GM18499 (cell line): ENCODE measurements at regions not wholly inside any gene's neighbourhood (a gene's known extent, or its start where the extent isn't known, plus 50 kb on each side); places are given as distances from the start of the nearest gene placed in this dataset.
"Not testable (repeated sequence)": the region's sequence is repeated elsewhere in the genome, so short reads cannot be mapped to it uniquely, and the experiment has no call there.

Source experiments
- ATAC-seq: cut with Tn5 transposase; IDR thresholded peaks from one replicate; pipeline ENCODE4 v1.9.1; 2021; ENCODE audit warnings: moderate number of reproducible peaks; ENCODE audit not compliant: insufficient read depth, unreplicated experiment

DNA sequence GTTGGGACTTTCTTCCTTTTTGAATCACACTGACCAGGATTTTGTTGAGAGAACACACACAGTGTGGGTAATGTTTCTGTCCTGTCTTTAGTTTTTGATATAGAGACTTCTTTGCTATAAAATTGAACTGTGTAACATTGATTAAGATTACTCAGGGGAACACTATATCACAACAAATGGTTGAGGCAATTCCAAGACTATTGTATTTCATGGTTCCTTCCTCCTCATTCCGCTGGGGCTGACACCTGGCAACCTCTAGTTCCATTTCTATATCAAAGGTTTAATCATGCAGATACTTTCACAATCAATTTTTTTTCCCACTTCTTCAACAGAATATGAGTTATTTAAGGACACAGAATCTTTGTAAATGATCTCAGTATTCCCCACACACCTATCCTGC, 182.2 kb downstream of the TAF11L14 start:
- no peak for ATAC-seq

DNA sequence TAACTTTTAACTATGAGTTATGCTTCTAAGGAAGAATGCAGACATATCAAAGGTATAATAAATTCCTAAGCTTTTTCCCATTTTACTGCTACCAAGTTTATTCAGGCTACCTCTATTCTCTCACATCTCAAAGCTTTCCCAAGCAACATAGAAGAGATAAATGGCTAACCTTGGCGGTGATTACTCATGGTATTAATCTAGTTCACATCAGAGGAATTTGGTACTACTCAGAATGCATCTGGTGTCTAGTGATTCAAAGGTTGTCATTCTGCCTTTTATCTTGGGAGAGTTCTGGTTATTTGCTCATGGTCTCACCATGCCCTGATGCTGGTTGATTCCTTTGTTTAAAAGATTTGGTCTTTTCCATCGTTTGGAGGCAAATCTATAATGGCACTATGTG, 182.7 kb downstream of the TAF11L14 start:
- ATAC-seq, result no peak

DNA sequence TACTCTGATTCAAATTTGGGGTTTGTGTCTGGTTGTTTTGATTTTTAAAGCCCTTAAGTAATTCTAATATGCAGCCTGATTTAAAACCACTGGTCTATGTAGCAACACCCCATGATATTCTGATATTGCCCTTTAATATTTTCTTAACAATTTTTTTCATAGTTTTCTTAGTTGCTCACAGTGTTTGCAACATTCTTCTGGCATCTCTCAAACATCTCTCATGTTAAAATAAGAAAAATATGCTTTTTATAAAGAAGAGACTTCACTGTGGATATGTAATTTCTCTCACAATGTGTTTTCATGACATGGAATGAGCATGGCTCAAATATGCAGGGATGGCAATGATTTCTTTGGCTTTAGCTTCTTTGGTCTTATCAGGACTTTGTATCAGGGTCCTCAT, 183.7 kb downstream of the TAF11L14 start:
- ATAC-seq, result no peak

DNA sequence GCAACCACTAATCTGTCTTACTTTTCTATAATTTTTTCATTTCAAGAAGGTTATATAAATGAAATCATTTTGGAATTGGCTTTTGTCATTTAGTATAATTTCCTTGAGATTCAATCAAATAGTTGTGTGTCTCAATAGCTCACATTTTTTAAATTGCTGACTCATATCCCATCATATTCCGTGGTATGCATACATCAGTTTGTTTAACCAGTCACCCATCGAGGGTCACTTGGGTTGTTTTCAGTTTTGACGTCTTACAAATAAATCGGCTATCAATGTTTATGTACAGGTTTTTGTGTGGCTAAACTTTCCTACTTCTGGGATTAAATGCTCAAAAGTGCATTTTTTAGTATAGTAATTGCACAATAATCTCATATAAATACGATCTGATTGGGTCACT, 185.5 kb downstream of the TAF11L14 start:
- ATAC-seq, result no peak

DNA sequence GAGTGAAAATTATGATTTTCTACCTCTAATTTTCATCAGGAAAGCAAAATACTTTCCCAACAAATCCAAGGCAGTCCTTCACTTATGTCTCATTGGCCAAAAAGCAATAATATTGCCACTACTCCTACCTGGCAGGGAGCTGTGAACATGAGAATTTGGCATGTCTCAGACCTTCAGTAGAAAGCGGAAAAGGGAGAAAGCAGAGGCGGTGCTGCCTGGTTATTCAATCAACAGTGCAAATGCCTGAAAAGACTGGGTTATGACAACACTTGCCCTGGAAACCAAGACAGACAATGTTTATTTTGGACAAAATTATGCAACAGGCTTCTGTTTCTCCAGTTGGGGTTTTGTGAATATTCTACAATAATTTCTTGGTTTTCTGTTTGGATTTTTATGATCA, 194.4 kb downstream of the TAF11L14 start:
- ATAC-seq, result no peak

DNA sequence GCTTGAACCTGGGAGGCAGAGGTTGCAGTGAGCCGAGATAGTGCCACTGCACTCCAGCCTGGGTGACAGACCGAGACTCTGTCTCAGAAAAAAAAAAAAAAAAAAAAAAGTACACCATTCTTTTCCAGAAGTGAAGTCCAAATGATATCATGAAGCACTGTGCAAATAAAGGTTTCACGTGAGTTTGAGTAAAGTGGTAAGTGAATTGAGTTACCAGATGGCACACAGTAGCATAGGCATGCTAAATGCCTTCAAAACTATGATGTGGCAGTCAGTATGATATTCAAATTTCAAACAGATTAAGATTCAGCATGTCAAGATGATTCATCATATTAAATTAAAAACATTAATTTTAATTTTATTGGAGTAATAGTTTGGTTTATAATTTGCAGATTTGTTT, 195.2 kb downstream of the TAF11L14 start:
- ATAC-seq, result no peak

DNA sequence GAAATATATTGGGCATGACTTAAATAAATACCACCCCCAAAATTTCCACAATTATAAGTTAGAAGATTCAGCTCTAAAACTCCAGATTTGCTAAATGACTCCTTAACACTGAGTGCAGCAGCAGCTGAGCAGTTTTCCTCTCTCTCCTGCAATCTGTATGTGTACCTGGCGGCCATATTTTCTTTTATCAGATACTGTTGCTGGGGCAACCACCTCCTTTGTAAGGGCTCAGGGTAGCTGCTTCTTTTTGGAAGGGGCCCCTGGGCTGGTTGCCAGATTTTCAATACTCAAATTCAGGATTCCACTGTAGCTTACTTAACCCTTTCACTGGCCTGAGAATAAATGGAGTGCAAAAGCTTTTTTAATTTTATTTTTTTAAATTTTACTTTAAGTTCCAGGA, 197.0 kb downstream of the TAF11L14 start:
- ATAC-seq, result no peak

DNA sequence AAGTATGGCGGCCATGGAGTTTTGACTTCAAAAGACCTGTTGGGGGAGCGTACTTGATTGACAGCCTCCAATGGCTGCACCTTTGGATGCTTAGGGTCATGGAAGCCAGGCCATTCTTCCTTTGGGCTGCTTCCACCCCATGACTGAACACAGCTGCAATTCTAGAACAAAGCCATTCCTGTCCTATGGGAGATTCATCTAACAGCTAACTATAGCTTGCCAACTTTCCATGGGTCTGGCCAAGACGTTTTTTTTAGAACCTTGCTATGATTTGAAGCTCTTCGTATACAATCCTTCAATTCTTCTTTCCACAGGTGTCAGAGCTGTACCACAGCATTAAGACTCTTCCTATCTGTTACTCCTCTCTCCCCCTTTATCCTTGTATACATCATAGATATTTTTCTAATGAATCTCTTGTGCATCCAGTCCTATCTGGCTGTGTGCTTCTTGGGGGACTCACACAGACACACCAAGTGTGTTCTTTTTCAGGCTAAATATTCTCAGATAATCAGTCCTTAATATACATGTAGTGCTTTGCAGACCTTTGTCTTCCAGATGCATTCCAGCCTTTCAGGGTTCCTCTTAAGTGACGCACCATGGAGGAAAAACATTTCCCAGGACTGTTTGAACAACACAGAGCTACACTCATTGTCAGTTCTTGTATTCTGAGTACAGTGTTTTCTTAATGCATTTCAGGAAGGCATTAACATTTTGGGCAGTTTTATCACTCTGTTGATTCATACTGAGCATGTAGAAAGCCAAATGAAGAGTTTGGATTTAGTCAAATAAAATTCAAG, 198.9 kb downstream of the TAF11L14 start:
- ATAC-seq, result no peak

DNA sequence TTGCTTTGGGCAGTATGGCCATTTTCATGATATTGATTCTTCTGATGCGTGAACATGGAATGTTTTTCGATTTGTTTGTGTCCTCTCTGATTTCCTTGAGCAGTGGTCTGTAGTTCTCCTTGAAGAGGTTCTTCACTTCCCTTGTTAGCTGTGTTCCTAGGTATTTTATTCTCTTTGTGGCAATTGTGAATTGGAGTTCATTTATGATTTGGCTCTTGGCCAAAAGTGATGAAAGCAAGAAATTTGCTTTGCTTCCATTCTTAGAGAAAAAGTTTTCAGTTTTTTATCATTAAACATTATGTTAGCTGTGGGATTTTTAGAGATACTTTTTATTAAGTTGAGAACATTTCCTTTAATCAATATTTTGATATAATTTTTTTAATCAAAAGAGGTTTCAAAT, 203.5 kb downstream of the TAF11L14 start:
- ATAC-seq, result no peak

DNA sequence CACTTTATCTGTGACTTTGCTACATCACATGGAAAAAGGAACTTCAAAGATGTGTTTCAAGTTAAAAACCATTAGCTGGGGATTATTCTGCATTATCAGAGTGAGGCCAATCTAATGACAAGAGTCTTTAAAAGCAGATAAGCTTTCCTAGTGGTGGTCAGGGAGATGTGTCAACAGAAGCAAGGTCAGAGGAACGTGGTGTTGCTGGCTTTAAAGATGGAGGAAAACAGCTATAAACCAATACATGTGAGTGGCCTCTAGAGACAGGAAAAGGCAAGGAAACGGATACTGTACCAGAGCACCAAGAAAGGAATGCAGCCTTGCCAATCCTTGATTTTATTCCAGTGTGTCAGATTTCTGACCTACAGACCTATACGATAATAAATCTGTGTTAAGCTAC, 204.2 kb downstream of the TAF11L14 start:
- ATAC-seq, result no peak

DNA sequence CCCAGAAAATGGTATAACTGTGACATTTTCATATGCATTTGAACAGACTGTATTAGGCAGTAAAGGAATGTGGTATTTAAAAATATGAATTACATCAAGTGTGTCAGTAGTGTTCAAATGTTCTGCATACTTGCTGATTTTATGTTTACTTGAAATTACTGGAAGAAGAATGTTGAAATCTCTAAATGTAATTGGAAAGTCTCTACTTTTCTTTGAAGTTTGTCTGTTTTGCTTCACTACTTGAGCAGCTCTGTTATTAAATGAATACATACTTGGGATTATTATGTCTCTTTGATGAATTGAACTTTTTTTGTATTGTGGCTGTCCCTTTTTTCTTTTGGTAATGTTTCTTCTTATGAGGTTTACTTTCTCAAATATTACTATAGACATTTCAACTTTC, 205.6 kb downstream of the TAF11L14 start:
- no peak for ATAC-seq

DNA sequence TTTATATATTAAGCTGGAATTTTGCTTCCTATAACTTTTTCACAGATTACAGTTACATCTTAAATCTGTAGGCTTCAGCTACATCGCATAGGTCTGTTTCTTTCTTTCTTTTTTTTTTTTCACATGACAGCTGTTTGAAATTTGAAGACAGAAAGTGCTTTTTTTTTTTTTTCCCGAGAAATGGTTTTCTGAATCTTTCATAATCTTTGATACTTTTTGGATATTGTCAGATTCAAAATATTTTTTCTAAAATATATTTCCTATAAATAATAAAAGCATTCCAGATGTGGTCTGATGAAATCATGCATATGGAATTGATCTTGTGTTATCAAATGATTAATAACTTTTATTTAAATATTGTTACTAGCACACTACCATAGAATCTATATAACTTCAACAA, 212.2 kb downstream of the TAF11L14 start:
- ATAC-seq, result no peak

DNA sequence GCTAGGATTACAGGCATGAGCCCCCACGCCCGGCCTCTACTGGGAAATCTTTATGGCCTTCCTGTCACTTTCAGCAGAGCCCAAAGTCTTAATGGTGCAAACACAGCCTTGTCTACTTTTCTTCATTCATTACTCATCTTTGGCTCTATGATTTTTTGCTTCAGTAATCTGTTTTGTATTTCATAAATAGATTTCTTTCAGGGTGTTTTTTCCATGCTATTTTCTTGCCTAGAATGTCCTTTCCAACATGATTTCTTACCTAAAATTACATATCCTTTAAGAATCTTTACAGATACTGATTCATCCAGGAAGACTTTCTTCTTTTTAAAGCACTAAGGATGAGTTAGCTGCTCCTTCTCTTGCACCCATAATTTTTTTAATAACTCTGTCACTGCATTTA, 213.0 kb downstream of the TAF11L14 start:
- ATAC-seq, result no peak

DNA sequence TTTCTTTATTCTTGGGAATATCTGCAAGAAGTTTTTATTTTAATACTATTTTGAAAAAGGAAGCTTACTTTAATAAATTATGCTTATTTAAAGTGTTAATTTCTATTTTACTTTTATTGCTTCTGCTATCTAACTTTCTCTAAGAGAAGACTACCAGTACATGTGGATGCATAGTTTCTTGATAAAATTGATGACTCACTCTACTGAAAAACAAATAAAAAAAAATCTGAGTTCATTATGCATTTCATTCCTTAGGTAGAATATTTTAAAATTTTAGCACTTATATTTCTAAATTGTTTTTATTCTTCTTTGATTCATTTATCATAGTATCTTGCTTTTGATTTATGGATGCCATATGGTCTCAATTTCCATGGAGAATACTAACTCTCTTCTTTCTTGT, 217.9 kb downstream of the TAF11L14 start:
- ATAC-seq, result no peak

DNA sequence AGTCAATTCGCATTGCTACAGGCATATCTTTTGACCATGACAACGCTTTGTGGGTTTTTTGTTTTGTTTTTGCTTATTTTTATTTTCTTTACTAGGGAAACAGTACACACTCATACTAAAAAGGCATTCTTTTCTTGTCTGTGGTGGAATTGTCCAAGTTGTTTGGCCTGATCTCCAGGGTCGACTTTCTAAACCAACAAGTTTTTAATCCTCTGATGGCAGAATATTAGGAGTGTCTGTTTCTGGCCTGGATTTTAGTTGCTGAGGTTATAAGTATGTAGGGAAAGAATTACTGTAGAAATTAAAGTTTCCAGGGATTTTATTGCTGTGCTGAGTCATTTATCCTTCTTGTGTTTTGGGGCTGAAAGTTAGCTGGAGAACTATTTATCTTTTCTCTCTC, 218.5 kb downstream of the TAF11L14 start:
- no peak for ATAC-seq

DNA sequence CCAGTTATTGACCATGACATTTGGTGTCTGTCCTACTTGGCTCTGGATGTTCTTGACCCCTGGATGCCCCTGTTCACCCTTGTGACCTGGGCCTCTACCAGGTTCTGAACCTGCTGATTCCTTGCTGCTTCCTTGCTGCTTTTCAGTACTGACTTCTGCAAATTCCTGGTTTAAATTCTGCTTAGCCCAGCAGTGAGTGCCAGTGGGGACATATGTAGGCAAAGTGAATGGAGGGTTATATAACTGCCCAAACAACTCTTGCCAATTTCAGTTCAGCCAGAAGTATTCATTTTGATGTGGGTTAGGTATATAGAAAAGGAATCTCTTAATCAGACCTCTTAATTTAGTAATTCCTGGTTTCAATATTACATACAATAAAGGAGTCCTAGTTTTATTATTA, 220.6 kb downstream of the TAF11L14 start:
- ATAC-seq, result no peak

DNA sequence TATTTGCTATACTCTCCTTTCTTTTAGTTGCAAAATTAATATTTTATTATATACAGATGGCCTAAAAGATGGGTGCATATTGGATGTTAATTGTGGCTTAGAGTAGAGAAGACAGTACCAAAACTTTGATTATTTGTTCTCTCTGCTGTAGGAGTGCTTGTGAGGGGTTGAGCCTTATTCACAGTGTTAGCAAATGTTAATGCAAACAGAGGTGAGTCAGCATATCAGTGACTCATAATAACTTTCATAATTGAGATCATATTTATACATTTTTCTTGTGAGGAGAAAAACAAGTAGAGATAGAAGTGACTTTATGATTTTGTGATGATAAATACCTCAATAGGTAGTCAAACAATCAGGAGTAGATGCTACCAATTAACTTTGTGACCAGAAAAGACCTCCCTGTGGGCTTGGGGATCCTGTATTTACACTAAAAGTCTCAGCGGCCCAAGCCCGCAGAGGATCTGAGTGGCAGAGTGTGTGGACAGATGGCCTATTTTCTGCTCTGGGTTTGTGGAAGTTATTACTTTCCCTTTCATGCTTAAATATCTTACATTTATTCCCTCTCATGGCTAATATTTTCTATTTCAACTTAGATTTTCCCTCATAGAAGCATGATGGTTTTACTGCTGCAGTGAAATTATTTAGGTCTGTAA, 226.5 kb downstream of the TAF11L14 start:
- no peak for ATAC-seq

DNA sequence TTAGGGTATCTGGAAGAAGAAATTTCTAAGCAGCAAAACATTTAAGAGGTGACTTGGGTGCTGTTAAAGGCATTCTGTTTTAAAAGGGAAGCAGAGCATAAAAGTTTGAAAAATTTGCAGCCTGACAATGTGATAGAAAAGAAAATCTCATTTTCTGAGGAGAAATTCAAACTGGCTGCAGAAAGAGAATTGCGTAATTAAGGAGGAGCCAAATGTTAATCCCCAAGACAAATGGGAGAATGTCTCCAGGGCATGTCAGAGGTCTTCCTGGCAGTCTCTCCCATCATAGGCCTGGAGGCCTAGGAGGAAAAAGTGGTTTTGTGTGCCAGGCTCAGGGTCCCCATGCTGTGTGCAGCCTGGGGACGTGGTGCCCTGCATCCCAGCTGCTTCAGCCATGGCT, 230.6 kb downstream of the TAF11L14 start:
- not testable (repeated sequence) for ATAC-seq

DNA sequence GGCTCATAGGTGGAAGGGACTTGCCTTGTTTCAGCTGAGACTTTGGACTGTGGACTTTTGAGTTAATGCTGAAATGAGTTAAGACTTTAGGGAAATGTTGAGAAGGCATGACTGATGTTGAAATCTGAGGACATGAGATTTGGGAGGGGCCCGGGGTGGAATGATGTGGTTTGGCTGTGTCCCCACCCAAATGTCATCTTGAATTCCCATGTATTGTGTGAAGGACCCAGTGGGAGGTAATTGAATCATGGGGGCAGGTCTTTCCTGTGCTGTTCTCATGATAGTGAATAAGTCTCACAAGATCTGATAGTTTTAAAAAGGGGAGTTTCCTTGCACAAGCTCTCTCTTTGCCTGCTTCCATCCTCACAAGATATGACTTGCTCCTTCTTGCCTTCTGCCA, 231.7 kb downstream of the TAF11L14 start:
- not testable (repeated sequence) for ATAC-seq

DNA sequence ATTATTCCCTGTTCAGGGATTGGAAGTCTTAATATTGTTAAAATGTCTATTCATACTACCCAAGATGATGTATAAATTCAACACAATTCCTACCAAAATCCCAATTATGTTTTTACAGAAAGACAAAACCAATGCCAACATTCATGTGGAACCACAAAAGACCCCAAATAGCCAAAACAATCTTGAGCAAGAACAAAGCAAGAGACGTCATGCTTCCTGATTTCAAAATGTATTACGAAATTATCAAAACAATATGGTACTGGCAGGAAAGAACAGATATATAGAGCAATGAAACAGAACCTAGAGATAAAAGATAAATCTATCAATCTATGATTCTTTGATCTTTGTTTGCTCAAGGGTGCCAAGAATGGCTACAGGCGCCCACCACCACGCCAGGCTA, 237.9 kb downstream of the TAF11L14 start:
- ATAC-seq, result no peak

DNA sequence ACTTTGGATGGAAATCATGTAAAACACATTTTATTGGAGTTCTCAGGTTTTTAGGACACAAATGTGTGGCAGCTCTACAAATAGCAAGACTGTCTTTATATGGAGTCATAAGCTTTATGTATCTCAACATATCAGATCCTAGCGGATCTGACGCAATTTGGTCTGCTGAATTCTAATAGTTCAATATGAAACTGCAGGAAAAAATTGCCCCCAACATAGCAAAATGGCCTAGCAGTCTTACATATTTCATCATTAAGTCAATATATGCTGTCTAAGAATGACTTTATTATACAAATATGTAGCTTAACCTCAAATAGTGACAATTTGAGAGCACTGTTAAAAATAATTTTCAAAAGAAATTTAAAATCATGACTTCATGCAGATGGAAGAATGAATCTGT, 244.3 kb downstream of the TAF11L14 start:
- no peak for ATAC-seq

DNA sequence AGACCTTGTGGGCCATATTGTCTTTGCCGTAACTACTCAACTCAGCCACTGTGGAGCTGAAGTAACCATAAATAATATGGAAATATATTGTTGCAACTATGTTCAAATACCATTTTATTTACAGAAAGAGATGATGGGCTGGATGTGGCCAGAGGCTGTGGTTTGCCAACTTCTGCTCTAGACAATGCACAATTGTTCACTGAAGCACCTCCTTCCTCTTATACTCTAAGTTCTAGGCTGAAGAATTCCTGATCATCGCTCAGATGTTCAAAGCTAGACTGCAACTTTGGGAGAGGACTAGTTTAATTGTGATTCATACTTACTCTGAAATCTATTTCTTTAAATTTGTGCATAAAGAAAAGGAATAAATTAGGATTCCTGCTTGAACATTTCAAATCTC, 245.0 kb downstream of the TAF11L14 start:
- no peak for ATAC-seq
